Activated CD8-positive, alpha-beta memory T cell treated with anti-CD3 and anti-CD28 coated beads, Interleukin-2, amount 50 U/mL, for 48 hours (primary cell): ENCODE measurements at regions not wholly inside any gene's neighbourhood (a gene's known extent, or its start where the extent isn't known, plus 50 kb on each side); places are given as distances from the start of the nearest gene placed in this dataset.
"Not testable (repeated sequence)": the region's sequence is repeated elsewhere in the genome, so short reads cannot be mapped to it uniquely, and the experiment has no call there.

Experiments used
- DNase-seq: peaks from one replicate; pipeline ENCODE4 v3.0.0-alpha.2; 2020

GRCh38 chrX:131830400-131831184, 192.5 kb upstream of the STK26 start:
- DNase-seq = no peak

GRCh38 chrX:131831185-131831520, 191.9 kb upstream of the STK26 start:
- DNase-seq = no peak

- no peak for DNase-seq
These were observed 186.9 kb upstream of the STK26 start for GRCh38 chrX:131836161-131836560.

GRCh38 chrX:131837325-131837724, 185.8 kb upstream of the STK26 start:
- DNase-seq = no peak

- DNase-seq = no peak
These were observed 182.2 kb upstream of the STK26 start for GRCh38 chrX:131840799-131841495.

GRCh38 chrX:131841496-131842437, 181.3 kb upstream of the STK26 start:
- peak; percentile 52 for DNase-seq

- no peak for DNase-seq
These were observed 179.1 kb upstream of the STK26 start for GRCh38 chrX:131843987-131844386.

GRCh38 chrX:131845201-131845600, 177.9 kb upstream of the STK26 start:
- no peak for DNase-seq

- no peak for DNase-seq
These were observed 177.3 kb upstream of the STK26 start for GRCh38 chrX:131845771-131846170.

- DNase-seq = not testable (repeated sequence)
These were observed 172.1 kb upstream of the STK26 start for GRCh38 chrX:131850964-131851363.

- no peak for DNase-seq
These were observed 169.7 kb upstream of the STK26 start for GRCh38 chrX:131853440-131853839.

- DNase-seq = no peak
These were observed 168.5 kb upstream of the STK26 start for GRCh38 chrX:131854581-131854980.

GRCh38 chrX:131861088-131861787, 161.9 kb upstream of the STK26 start:
- DNase-seq = no peak

- no peak for DNase-seq
These were observed 160.8 kb upstream of the STK26 start for GRCh38 chrX:131862321-131862720.

- DNase-seq = no peak
These were observed 153.9 kb upstream of the STK26 start for GRCh38 chrX:131869182-131869581.

GRCh38 chrX:131874300-131874699, 148.8 kb upstream of the STK26 start:
- DNase-seq = no peak

- not testable (repeated sequence) for DNase-seq
These were observed 147.3 kb upstream of the STK26 start for GRCh38 chrX:131875827-131876226.

GRCh38 chrX:131881194-131881593, 141.9 kb upstream of the STK26 start:
- DNase-seq = no peak

- not testable (repeated sequence) for DNase-seq
These were observed 138.1 kb upstream of the STK26 start for GRCh38 chrX:131885042-131885441.

- DNase-seq = not testable (repeated sequence)
These were observed 129.2 kb upstream of the STK26 start for GRCh38 chrX:131893857-131894256.

- DNase-seq = no peak
These were observed 128.1 kb upstream of the STK26 start for GRCh38 chrX:131894995-131895394.

GRCh38 chrX:131895807-131896206, 127.3 kb upstream of the STK26 start:
- DNase-seq = no peak

GRCh38 chrX:131901546-131901945, 121.6 kb upstream of the STK26 start:
- no peak for DNase-seq
